ENCODE measurements at regions not wholly inside any gene's neighbourhood (a gene's known extent, or its start where the extent isn't known, plus 50 kb on each side); places are given as distances from the start of the nearest gene placed in this dataset.
"Not testable (repeated sequence)": the region's sequence is repeated elsewhere in the genome, so short reads cannot be mapped to it uniquely, and the experiment has no call there.

- TF ChIP-seq CTCF (IDR thresholded peaks at IDR 0.05; ENCODE audit: low read length); EZH2 (IDR thresholded peaks at IDR 0.05; ENCODE audit: borderline replicate concordance, low read length): not testable (repeated sequence)
Measured at GRCh38 chr13:18608851-18609250, 572.8 kb downstream of the TUBA3C start.
